Pons (tissue), 1 donor: ENCODE measurements at regions not wholly inside any gene's neighbourhood (a gene's known extent, or its start where the extent isn't known, plus 50 kb on each side); places are given as distances from the start of the nearest gene placed in this dataset.
"Not testable (repeated sequence)": the region's sequence is repeated elsewhere in the genome, so short reads cannot be mapped to it uniquely, and the experiment has no call there.

Source experiments
- DNase-seq: peaks from one replicate; pipeline ENCODE4 v3.0.0-alpha.2; 2016; ENCODE audit warnings: low spot score

- DNase-seq = peak; percentile 29
Observed at GRCh38 chr4:138398322-138398721, 156.2 kb upstream of the SLC7A11 start.

- no peak for DNase-seq
Observed at GRCh38 chr4:138393886-138394610, 151.9 kb upstream of the SLC7A11 start.

GRCh38 chr4:138392751-138393308, 150.7 kb upstream of the SLC7A11 start:
- DNase-seq = no peak

GRCh38 chr4:138389976-138390685, 148.0 kb upstream of the SLC7A11 start:
- no peak for DNase-seq

DNA sequence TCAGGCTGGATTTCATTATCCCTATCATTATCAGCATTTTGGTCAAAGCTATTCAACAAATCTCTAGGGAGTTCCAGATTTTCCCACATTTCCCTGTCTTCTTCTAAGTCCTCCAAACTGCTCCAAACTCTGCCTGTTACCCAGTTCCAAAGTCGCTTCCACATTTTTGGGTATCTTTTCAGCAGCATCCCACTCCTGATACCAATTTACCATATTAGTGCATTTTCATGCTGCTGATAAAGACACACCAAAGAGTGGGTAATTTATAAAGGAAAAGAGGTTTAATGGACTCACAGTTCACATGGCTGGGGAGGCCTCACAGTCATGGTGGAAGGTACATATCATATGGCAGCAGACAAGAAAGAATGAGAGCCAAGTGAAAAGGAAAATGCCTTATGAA, 132.8 kb upstream of the SLC7A11 start:
- DNase-seq = no peak

GRCh38 chr4:138367942-138368341, 125.8 kb upstream of the SLC7A11 start:
- DNase-seq = peak; percentile 34

DNA sequence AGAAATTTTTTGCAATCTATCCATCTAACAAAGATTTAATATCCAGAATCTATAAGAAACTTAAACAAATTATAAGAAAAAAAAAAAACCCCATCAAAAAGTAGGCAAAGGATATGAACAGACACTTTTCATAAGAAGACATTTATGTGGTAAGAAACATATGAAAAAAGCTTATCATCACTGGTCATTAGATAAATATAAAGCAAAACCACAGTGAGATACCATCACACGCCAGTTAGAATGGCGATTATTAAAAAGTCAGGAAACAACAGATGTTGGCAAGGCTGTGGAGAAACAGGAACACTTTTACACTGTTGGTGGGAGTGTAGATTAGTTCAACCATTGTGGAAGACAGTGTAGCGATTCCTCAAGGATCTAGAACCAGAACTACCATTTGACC, 110.3 kb upstream of the SLC7A11 start:
- DNase-seq = not testable (repeated sequence)

GRCh38 chr4:138348055-138348454, 105.9 kb upstream of the SLC7A11 start:
- DNase-seq = no peak

DNA sequence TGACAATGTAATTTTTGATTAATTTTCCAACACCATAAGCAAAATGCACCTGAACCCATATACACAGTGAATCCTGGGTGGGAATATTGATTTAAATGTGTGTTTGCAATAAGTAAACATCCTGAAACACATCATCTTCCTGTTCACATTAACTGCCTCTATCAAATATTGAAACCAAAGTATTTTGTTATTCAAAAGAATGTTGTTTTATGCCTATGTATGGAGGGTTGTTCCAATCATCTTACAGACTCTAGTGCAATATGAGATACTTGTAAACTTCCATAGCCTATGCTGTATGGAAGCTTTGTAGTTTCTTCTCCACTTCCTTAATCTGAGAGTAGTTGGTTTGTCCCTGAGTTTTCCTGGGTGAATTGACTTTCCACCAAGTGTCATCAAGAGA, 105.4 kb upstream of the SLC7A11 start:
- DNase-seq = no peak

- DNase-seq = no peak
Observed at GRCh38 chr4:138344851-138345250, 102.7 kb upstream of the SLC7A11 start.

DNA sequence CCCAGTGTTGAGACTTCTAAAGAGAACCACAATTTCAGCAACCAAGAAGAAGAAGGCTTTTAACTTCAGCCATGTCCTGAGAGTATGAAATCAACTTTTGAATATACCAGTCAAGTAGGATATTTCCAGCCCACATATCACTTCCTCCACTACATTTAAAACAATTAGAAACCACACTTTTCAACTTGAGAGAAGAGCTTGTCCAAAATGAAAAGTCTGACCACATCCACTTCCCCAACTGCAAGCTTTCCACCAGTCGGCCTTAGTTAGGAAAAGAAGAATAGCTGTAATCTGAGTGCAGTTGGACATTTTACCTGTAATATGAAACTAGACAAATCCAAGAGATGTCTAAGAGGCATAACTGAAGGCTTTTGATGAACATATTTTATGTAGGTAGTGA, 101.9 kb upstream of the SLC7A11 start:
- no peak for DNase-seq

- DNase-seq = no peak
Observed at GRCh38 chr4:138341739-138342415, 99.7 kb upstream of the SLC7A11 start.

DNA sequence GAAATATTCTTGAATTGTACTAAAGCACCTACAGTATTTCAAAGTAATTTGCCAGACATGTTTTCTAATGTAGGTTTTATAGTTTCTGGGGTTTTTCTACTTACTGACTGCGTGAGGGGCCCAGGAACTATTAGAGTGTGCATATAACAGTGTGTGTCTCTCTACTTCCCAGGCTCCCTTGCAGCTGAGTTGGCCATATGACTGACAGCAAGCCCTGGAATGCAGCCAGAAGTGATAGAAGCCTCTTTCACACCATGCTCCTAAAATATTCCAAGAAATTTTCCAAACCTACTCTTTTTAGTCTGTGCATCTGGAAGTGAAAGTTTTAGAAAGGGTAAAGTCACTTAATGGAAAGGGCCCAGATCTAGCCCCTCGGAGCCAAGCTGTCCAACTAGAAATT, 96.7 kb upstream of the SLC7A11 start:
- DNase-seq = no peak

GRCh38 chr4:138338222-138338621, 96.1 kb upstream of the SLC7A11 start:
- not testable (repeated sequence) for DNase-seq

- no peak for DNase-seq
Observed at GRCh38 chr4:138334346-138335016, 92.3 kb upstream of the SLC7A11 start.

DNA sequence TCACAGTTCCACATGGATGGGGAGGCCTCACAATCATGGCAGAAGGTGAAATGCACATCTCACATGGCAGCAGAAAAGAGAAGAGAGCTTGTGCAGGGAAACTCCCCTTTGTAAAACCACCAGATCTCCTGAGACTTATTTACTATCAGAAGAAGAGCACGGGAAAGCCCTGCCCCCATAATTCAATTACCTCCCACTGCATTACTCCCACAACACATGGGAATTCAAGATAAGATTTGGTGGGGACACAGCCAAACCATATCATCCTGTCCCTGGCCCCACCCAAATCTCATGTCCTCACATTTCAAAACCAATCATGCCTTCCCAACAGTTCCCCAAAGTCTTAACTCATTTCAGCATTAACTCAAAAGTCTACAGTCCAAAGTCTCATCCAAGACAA, 90.3 kb upstream of the SLC7A11 start:
- DNase-seq = not testable (repeated sequence)

DNA sequence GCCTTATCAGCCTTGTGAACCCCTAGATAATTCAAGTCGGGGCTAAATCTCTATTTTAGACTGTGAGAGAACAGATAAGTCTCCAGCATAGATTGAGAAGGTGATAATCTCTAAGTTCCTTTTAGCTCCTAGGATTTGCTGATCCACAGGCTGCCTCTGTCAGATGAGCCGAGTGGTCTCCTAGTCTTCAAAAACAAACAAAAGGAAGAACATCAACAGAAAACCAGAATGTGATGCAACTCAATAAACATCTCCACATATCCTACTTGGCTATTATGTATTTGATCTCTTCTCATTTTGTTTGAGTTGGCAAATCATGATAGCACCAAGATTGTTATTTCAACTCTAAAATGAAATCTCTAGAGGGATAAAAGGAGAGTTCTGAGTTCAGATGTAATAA, 88.4 kb upstream of the SLC7A11 start:
- peak; percentile 29 for DNase-seq

DNA sequence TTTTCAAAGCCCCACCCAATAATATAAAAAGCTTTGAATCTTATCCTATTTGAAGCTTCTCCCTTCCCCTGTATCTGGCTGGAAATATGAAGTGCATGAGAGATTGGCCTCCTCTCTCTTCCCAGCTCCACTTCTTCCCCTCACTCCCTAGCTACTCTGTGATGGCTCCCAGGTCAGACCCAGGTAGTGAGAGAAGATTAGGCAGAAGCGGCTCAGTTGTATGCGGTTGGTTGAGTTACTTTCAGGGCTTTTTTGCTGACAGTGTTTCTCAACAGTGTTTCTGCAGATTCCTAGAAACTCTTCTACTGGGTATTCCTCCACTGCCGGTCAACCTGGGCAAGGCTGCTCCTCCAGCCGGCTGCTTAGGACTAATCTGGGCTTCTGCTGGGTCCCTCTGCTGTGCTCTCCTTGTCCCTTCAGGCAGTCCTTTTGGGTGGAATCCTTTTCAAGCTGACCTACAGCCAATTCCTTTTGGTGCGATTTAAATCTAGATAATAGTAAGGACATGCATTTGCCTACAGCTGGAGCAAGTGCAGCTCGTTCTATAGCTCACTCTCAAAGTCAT, 87.4 kb upstream of the SLC7A11 start:
- no peak for DNase-seq

GRCh38 chr4:138327338-138327737, 85.2 kb upstream of the SLC7A11 start:
- DNase-seq = no peak

GRCh38 chr4:138320831-138321230, 78.7 kb upstream of the SLC7A11 start:
- peak; percentile 45 for DNase-seq

DNA sequence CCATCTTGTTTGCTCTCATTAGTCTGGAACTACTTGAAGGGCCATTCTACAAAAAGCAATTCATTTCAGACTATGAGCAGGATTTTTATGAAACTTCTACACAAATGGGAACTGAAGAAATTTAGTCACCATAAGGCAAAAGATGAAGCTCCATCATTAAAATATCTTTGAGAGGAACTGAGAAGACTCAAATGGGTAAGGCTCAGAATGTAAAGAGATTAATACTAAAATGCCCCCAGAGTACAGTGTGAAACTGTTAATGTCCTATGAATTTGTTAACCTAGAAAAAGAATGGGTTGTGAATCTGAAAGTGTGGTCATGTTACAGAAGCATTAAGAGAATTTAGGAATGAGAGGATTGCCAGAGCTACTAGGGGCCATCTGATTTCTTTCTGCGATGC, 77.9 kb upstream of the SLC7A11 start:
- DNase-seq = no peak
